ENCODE measurements at regions not wholly inside any gene's neighbourhood (a gene's known extent, or its start where the extent isn't known, plus 50 kb on each side); places are given as distances from the start of the nearest gene placed in this dataset.
"Not testable (repeated sequence)": the region's sequence is repeated elsewhere in the genome, so short reads cannot be mapped to it uniquely, and the experiment has no call there.

DNA sequence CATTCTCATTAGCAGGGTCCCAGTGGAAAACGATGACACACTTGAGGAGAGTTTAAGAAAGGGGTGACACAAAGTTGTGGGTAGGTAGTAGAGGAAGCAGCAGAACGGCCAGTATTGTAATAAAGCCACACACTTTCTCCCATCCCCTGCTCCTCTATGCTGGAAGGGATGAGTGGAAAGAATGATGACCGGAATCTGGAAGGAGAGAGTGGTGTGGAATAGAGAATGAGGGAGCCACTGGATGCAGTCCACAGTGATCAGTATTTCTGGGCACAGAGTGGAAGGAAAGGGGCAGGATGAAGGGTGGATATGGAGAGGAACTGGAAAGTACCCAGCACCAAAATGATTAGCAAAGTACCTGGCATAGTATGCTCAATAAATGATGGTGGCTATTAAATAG lies 133.8 kb upstream of the DAB2 start:
- DNase-seq (ENCODE audit: low read depth): no peak

- DNase-seq (ENCODE audit: low read depth): no peak
These were observed 131.0 kb upstream of the DAB2 start for GRCh38 chr5:39555788-39556187.

DNA sequence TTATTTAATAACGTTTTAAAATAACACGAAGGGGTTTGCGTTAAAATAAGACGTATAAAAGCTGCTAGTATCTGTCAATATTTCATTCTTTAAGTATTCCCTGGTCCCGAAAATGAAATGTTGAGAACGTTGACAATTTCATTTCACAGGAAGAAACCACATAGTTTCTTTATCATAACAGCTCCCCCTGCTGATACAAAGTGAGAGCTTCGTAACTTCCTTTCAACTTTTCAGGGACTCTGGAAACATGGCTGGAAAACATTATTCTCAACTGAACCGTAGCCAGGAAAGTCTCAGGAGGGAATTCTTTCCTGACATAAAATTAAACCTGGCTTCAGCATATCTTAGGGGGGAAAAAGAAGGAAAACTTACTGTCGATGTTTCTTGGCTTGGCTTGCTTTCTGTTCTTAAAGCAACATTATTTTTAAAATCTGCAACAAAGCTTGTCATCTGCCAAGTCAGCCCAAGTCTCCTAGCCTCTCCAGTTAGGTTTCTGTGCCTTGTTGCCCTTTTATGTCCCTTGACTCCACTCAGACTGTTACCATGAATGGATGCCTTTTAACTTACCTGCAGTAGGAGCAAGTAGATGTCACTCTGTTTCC lies 122.9 kb upstream of the DAB2 start:
- peak; percentile 63 for DNase-seq (ENCODE audit: low read depth)

DNA sequence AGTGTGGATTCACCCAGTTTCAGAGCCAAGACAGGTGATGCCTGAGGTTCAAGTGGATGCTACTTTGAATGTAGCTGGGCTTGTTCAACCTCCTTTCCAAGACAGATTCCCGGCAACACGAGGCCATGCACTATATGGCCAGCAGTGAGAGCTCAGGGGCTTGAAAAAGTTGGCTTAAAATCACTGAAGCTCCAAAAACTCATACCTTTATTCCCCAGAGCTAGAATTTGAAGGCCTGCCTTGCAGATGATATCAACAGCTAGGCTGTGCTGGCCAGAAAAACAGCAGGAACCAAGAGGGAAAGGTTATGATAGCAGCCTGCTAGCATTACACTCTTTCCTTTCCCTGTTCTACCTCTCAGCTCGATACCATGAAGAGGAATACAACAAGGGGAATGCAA lies 120.2 kb upstream of the DAB2 start:
- no peak for DNase-seq (ENCODE audit: low read depth)

GRCh38 chr5:39543335-39543734 lies 118.6 kb upstream of the DAB2 start:
- no peak for DNase-seq (ENCODE audit: low read depth)

- DNase-seq (ENCODE audit: low read depth): no peak
These were observed 117.9 kb upstream of the DAB2 start for GRCh38 chr5:39542511-39543285.

DNA sequence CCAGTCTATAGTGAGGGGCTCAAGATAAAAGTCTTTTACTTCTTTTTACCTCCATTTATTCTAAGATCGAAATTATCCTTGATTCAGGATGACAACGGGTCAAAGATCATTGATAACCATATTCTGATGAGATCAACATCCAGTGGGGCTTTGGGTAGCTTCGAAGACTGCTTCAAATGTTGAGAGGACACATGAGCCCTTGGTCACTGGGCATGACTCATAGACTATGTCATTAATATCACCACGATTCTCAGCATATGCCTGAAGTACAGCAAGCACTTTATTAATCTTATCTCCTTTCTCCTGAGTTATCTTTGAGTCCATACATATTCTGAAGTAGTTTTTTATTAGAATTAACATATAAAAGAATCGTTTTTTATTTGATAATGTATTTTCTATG lies 117.1 kb upstream of the DAB2 start:
- DNase-seq (ENCODE audit: low read depth): no peak

GRCh38 chr5:39539470-39539869 lies 114.7 kb upstream of the DAB2 start:
- no peak for DNase-seq (ENCODE audit: low read depth)

GRCh38 chr5:39534690-39535089 lies 109.9 kb upstream of the DAB2 start:
- DNase-seq (ENCODE audit: low read depth): no peak

- DNase-seq (ENCODE audit: low read depth): no peak
These were observed 109.0 kb upstream of the DAB2 start for GRCh38 chr5:39533749-39534148.

GRCh38 chr5:39532511-39532910 lies 107.7 kb upstream of the DAB2 start:
- DNase-seq (ENCODE audit: low read depth): no peak

DNA sequence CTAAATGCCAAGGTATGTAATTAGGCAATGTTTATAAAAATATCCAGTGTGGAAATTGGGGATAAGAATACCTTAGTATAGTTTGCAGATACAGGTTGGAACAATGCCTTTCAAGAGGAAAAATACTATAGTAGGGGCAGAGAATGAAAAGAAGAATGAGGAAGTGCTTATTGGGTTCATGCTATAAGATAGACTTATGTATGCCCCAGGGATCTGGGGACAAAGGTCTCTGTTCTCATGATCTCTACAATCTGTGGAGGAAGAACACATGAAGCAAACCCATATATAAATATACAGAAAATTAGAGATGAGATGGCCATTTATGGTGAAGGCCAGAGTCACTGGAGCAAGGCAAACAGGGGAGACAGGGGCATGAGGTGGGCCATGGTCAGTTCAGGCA lies 106.5 kb upstream of the DAB2 start:
- DNase-seq (ENCODE audit: low read depth): no peak

GRCh38 chr5:39526914-39527477 lies 102.2 kb upstream of the DAB2 start:
- DNase-seq (ENCODE audit: low read depth): no peak

GRCh38 chr5:39525781-39526180 lies 101.0 kb upstream of the DAB2 start:
- not testable (repeated sequence) for DNase-seq (ENCODE audit: low read depth)

DNA sequence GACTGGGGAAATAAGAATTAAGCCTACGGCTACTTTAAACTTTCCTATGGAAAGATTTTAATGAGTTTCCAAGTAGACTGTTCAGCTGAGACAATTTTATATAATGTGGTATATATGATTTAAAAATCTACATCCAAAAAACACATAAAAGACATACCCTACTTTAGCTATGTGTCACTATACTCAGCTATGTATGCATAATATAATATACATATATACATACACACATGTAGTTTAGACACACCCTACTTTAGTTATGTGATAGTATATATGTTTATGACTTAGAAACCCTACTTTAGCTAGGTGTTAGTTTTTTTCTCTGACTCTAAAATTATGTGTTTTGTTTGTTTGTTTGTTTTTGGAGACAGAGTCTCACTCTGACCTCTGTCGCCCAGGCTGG lies 100.5 kb upstream of the DAB2 start:
- DNase-seq (ENCODE audit: low read depth): no peak

GRCh38 chr5:39523821-39524220 lies 99.0 kb upstream of the DAB2 start:
- peak; percentile 88 for DNase-seq (ENCODE audit: low read depth)

GRCh38 chr5:39521940-39522590 lies 97.3 kb upstream of the DAB2 start:
- no peak for DNase-seq (ENCODE audit: low read depth)

DNA sequence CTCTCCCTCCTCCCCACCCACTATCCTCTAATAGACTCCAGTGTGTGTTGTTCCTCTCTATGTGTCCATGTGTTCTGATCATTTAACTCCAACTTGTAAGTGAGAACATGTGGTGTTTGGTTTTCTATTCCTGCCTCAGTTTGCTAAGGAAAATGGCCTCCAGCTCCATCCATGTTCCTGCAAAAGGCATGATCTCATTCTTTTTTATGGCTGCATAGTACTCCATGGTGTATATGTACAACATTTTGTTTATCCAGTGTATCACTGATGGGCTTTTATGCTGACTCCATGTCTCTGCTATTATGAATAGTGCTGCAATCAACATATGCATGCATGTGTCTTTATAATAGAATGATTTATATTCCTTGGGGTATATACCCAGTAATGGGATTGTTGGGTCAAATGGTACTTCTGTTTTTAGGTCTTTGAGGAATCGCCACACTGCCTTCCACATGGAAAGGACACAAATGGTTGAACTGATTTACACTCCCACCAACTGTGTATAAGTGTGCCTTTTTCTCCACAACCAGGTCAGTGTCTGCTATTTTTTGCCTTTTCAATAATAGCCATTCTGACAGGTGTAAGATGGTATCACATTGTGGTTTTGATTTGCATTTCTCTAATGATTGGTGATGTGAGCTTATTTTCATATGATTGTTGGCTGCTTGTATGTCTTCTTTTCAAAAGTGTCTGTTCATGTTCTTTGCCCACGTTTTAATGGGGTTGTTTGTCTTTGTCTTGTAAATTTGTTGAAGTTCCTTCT lies 96.5 kb upstream of the DAB2 start:
- DNase-seq (ENCODE audit: low read depth): no peak

GRCh38 chr5:39520232-39520572 lies 95.4 kb upstream of the DAB2 start:
- peak; percentile 93 for DNase-seq (ENCODE audit: low read depth)

DNA sequence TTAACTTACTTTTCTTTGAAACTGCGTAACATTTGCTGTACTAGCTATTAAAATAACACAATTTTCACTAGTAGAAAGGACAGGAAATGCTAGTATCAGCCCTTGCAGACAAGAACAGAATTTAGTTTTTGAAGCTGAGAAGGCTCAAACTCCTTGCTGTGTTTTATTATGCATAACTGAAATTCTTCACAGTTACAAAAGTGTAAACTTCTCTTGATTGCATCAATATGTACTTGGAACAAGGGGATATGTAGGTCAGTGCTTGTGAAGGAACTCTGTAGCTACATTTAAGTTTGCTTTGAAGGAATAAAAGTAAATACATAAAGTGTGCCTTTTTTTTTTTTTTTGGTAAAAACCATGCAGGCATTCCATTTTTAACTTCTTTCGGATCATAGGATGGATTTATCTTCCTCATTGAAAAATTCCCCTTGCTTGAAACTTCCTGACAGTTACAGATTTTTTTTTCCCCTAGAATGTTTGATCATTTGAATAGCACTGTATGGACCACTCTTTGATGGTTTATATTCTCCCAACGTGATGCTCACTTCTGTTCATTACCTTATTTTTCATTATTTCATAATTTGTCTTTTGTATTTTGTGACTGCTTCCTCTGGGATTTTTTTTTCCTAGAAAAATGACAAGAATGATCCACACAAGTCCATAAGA lies 94.9 kb upstream of the DAB2 start:
- peak; percentile 66 for DNase-seq (ENCODE audit: low read depth)

- DNase-seq (ENCODE audit: low read depth): no peak
These were observed 94.3 kb upstream of the DAB2 start for GRCh38 chr5:39519079-39519478.

- peak; percentile 60 for DNase-seq (ENCODE audit: low read depth)
These were observed 93.7 kb upstream of the DAB2 start for GRCh38 chr5:39518516-39518915.

Measured in HS-5 (cell line).